Fibroblast of skin of abdomen (primary cell): ENCODE measurements at regions not wholly inside any gene's neighbourhood (a gene's known extent, or its start where the extent isn't known, plus 50 kb on each side); places are given as distances from the start of the nearest gene placed in this dataset.
"Not testable (repeated sequence)": the region's sequence is repeated elsewhere in the genome, so short reads cannot be mapped to it uniquely, and the experiment has no call there.

Source experiments
- DNase-seq: peaks from one replicate; pipeline ENCODE4 v3.0.0-alpha.2; 2013

DNA sequence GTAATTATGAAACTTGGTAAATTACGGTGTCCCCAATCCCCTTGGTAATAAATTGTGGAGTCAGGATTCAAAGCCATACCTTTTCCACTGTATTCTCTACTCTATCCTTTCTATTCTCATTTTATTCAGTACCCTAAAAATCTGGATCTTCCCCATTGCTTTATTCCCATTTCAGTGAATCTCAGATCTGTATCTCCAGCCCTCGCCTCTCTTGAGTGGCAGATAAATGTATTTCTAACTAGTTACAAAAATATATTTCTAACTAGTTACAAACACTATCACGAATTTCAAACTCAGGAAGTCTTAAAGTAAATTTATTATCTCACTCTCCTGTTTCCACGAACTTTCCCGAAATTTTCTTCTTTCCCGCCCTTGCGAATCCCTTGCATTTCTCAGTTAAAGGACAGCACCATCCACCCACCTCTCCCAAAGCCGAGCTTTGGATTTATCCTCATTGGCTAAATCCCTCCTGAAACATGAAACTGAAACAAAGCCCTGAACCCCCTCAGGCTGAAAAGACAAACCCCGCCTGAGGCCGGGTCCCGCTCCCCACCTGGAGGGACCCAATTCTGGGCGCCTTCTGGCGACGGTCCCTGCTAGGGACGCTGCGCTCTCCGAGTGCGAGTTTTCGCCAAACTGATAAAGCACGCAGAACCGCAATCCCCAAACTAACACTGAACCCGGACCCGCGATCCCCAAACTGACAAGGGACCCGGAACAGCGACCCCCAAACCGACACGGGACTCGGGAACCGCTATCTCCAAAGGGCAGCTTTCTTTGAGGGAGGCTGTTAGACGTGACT lies 164.3 kb upstream of the PABPC3 start:
- DNase-seq = no peak

DNA sequence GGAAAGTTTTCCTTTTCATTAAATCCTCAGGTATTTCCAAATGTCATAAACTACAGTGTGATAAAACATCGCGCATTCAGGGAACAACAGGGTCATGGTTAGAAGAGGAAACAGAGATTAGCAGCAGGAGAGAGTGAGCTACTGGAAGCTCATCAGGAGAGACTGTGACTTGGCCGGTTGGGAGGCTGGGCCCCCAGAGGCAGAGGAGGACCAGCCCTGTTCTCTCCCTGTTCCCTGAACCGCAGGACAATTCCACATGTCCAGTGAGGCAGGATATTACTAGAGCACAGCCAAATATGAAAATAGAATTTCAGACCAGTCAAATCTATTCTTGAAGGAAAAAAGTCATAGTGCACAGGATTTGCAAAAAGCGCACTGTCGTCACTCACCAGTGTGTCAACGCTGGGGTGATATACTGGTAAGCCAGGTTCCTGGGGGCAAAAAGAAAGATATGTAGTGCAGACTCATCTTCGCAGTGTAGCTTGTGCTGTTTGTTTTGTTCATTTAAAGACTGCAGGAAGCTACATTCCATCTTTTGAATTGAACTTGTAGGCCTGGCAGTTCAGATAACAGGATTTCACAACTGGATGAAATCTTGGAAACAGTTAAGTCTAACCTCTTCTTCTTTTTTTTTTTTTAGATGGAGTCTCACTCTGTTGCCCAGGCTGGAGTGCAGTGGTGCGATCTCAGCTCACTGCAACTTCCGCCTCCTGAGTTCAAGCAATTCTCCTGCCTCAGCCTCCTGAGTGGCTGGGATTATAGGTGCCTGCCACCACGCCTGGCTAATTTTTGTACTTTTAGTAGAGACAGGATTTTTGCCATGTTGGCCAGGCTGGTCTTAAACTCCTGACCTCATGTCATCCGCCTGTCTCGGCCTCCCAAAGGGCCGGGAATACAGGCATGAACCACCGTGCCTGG lies 162.6 kb upstream of the PABPC3 start:
- DNase-seq = peak; percentile 6

DNA sequence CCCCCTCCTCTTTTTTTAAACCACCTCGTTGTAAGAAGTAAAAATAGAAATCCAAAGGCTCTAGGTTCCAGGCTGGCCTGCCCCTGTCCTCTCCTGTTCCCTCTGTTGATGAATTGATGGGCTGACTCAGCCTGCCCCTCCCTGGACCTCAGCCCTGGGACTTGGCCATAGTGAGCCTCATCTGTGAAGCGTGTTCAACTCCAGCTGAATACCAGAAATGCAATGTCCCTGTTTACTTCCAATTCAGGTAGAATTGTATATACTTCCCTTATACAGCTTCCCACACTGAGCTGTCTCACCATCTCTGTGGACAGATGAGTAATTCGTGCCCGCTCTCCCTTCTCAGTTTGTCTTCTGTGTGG lies 161.9 kb upstream of the PABPC3 start:
- DNase-seq = not testable (repeated sequence)

DNA sequence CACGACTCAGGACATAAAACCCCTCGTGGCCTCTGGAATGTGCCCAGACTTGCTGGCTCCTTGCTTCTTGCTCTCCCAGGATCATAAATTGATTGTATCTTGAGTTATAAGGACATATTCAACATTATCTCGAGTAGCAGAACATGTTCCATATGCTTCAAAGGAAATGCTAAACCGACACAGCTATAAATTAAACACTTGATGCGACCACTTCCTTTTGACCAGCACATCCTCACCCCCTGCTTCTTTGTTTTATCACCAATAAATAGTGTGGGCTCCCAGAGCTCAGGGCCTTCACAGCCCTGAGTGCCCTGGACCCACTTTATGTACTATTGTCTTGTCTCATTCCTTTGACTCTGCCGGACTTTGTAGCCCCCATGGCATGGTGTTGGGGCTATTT lies 157.0 kb upstream of the PABPC3 start:
- DNase-seq = no peak

DNA sequence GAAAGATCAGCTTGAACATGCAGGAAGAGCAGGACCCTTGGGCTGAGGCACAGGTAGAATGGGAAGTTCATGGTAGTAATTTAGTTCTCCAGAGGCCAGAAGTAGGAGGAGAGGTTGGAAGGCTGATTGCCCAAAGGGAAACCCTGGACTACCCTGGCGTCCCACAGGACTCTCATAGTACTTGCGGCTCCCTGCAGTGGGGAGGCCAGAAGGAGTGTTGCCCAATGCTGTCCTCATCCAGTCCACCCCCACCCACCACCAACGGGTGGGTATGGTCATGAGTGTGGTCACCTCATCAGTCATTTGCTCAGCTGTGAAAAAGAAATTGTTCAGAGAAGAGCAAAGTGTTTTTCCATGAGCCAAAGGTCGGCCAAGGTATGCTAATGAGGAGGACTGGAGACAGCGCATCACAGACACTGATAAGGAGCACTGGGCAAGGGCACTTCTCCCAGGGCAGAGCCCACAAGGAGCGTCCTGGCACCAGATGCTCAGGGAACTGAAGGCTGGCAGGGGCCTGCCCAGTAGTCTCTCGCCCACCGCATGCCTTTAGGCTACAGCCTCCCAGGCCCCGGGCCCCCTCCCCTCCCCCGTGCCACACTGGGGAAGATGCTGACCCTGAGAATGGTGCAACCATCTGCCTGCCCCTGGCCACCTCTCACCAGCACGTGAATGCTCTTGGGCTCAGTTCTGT lies 154.8 kb upstream of the PABPC3 start:
- not testable (repeated sequence) for DNase-seq

DNA sequence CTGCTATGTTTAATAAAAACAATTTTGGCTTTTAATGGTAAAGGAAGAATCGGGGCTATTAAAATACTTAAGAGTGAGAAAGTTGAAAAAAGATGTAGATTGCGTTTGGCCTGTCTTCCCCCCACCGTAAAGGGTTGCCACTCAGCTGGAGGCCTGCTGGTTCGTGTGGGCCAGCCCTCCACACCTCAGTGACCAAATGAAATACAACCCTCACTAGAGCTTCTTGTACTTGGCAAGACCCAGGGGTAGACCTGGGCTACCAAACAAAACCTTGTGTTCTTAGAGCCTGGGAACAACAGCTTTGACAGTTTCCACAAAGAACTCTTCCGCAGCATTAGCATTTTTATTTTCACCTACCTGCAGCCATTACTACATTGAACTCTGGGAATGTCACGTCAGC lies 152.8 kb upstream of the PABPC3 start:
- no peak for DNase-seq

DNA sequence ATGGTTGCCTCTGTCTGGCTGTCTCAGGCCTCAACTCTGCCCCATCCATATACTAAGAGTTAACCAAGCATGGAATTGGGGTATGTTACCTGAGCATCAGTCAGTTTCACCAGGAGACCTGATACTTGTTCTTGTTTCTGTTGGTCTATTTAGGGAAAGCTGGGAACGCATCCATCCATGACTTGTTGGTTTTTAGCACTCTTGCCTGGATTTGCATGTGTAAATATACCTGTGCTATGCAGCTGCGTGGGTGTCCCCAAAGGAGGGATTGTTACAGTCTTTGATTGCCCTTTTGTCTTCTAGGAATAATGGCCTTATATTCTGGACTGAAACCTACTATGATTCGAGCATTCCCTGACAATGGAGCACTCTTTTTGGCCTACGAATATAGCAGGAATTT lies 151.9 kb upstream of the PABPC3 start:
- DNase-seq = not testable (repeated sequence)

DNA sequence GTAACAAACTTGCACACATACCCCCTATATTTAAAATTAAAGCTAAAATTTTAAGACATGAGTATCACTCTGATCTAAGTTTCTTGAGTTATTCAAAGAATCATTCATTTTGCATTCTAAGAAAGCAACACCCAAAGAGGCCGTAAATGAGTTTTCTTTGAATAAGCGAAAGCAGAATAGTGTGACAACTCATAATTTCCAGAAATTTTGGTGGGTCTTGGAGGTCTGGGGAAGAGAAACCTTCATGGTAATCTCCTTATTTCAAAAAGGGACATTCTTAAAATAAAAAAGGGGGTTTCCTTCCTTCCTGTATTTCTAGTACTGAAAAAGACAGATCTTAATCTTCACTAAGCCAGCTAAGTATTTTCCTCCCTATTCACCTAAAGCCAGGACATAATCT lies 147.0 kb upstream of the PABPC3 start:
- DNase-seq = not testable (repeated sequence)

DNA sequence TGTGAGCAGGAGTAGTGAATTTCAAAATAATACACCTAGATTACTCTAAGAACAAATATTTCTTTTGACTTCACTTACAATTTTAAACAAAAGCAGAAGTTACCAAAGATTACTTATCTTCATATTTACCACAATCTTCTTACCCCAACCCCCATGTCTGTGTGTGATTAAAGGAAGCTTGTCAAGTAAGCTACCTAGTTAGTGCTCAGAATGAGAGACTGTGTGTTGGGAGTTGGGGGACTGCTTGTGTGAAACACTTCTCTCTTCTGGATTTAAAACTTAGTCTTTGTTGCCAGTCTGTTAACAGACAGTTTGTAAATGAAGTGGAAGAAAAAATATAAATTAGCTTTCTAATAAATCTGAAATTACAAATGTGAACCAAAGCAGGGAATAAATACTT lies 145.3 kb upstream of the PABPC3 start:
- not testable (repeated sequence) for DNase-seq

DNA sequence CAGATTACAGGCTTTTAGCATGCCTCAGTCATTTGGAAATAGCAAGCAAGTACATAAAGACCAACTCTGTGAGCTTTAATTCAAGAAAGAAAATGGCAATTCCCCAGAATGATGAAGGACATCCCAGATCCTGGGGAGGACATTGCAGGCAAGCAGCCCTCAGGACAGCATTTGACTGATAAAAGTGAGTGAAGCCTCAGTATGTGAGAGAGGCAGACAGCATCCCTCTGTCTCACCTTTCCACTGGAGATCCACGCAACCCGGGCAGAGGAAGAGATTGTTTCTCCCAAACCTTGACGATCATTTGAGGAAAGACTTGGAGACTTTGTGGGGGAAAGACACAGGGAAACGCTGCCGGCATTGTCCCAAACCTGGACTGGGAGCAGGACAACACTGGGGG lies 128.0 kb upstream of the PABPC3 start:
- not testable (repeated sequence) for DNase-seq

DNA sequence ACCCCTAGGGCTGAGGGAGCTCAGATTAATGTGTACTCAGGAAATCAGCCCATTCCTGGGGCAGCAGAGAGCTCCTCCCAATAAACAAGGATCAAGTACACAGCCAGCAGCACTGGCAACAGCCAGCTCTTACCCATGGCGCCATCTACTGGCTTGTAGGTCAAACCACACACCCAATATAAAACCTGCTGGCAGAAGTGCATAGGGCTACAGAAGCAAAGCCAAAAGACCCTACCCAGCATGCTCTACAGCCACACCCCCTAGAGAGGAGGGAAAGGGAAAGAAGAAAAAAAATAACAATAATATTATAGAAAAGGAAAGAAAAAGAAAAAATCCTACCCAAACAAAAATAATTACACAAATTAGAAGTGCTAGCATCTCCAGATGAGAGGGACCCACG lies 127.5 kb upstream of the PABPC3 start:
- DNase-seq = peak; percentile 19

DNA sequence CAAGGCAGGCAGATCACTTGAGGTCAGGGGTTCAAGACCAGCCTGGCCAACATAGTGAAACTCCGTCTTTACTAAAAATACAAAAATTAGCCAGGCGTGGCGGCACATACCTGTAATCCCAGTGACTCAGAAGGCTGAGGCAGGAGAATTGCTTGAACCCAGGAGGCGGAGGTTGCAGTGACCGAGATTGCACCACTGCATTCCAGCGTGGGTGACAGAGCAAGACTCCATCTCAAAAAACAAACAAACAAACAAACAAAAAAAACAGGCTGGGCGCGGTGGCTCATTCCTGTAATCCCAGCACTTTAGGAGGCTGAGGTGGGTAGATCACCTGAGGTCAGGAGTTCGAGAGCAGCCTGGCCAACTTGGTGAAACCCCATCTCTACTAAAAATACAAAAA lies 122.8 kb upstream of the PABPC3 start:
- not testable (repeated sequence) for DNase-seq

DNA sequence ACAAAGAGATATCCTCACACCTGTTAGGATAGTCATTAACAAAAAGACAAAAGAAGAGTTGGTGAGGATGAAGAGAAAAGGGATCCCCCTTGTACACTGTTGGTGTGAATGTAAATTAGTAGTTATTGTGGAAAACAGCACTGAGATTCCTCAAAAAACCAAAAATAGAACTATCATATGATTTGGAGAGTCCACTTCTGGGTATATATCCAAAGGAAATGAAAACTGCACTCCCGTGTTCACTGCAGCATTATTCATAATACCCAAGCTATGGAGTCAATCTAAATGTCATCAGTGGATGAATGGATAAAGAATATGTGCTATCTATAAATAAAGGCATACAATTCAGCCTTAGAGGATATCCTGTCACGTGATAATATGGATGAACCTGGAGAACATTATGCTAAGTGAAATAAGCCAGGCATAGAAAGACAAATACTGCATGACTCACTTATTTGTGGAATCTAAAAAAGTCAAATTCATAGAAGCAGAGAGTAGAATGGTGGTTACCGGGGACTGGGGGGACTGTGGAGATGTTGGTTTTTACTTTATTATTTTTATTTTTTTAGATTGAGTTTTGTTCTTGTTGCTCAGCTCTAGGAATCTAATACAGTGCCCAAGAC lies 114.6 kb upstream of the PABPC3 start:
- not testable (repeated sequence) for DNase-seq

DNA sequence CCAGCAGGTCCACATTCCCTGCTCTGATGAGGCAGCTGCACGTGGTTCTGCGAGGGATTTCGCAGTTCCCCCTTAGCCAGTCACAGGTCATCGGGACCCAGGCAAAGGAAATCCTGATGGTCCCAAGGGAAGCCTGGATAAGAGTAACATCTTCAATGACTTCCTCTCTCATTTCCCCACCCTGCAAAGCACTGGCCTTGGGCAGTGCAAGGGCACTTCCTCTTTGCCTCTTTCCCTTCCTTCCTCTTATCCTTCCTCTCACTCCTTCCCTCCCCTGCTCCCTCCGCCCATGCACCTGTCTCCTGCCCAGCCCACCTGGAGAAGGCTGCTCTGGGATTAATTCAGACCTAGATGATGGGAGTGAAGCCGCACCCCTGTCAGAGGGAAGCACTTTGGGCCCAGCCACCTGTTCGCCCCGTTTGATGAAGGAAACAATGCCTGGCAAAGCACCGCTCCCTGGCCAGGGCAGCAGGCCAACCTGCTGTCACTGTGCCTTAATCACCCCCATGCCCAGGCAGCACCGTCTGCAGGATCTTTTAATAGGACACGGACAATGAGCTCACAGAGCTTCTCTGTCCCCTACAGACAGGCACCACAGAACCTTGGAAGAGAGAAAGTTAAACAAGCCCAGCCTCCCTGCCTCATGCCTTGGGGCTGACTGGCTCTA lies 113.5 kb upstream of the PABPC3 start:
- DNase-seq = no peak

DNA sequence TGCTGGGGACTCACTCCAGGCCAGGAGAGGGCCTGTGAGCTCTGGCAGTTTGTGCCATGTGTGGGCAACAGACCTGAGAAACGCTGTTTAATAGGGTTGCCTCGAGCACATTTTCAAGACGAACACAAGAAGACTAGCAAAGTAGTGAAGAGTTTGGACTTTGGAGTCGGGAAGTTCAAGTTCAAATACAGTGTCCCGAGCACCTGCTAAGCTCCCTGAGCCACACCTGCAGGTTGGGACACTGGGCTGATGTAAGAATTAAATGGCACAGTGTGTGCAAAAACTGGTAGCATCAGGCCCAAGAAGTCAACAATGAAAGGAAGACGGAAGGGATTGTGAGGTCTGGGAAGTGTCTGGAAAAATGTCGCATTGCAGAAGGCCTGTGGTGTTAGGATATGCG lies 112.8 kb upstream of the PABPC3 start:
- no peak for DNase-seq

DNA sequence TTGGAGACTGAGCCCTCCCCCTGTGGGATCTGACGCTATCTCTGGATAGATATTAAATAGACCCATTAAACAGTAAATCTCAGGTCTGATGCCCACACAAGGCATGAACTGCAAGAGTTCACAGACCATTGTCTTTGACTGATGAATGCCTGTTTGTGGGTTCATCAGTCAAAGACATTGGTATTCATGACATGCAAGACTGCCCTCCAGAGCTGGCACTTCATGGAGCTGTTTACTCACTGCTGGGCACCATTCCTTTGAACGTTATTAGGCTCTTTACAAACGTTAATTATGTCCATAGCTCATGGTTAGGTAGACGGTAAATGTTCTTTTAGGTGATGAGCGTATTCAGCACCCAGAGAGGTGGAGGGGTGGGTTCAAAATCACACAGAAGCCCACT lies 111.8 kb upstream of the PABPC3 start:
- DNase-seq = no peak

DNA sequence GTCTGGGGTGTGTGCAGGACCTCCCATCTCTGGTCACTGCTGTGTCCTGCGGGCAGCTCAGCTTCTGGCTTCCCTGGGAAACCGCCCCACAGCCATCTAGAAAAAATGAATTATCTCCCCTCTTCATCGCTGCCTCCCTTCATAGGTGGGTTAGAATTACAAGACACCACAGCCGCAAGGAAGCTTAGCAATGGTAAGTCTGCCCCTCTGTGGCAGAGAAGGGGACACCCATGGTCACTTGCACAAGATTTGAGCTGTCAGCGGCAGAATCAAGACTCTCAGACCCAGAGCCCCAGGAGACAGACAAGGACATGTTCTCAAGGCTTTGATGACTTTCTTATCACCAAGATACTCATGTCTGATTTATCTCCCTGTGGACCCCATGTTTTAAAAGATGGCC lies 110.8 kb upstream of the PABPC3 start:
- DNase-seq = no peak

DNA sequence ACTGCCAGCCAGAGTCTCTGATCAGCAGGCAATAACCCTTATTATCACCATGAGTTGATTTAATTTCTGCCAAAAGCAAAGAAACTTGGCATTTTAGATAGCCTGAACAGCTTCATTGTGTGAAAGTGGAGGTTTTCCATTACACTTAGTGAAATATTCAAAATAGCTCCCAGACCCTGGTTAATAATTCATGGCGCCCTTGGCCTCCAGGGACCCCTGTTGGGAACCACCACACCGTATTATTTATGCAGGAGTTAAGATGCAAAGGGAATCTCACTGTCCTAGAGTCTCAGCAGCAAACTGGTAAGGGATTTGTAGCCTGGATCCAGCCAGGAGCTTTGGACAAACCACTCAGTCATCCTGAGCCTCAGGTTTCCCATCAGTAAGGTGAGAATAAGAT lies 110.0 kb upstream of the PABPC3 start:
- no peak for DNase-seq

DNA sequence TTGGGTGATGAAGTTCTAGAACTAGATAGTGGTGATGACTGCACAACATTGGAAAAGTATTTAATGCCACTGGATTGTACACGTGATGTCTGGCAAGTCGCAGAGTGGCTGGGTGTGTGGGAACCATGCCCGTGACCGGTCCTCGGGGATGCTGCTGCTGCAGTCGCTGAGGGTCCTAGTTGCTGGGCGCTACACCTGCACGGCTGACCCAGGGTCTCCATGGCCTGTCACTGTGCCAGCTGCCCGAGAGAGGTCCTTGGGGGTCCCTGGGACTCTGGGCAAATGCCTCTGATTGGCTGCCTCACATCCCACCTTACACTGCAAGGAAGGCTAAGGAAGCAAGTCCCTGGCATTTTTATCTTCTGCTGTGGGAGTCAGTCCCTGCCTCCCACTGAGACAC lies 109.1 kb upstream of the PABPC3 start:
- no peak for DNase-seq

DNA sequence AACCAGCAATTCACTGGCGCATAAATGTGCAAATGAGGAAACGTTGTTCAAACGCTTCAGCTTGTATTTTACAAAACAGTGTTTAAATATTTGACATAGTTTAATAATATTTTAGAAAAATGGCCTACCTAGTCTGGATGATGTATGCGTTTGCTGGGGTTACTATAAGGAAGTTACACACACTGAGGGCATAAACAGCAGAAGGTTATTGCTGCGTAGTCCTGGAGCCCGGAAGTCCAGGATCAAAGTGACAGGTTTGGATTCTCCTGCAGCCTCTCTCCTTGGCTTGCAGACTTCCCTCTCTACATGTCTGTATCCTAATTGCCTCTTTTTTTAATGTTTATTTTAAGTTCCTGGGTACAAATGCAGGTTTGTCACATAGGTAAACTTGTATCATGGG lies 106.0 kb upstream of the PABPC3 start:
- not testable (repeated sequence) for DNase-seq

DNA sequence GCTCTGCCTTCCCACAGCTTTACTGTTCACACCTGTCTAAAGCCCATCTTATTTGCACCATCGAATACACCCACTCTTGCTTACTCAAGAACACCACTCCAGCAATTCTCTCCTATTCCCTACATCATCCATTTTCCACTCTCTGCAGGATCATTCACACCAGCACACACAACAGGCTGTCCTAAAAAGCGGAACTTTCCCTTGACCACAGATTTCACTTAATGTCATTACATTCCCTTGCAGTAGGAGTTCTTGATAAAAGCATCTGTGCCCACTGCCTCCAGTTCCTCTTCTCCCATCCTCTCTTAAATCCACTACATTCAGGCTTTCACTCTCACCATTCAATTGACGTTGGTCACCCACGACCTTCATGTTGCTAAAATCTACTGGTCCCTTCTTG lies 103.0 kb upstream of the PABPC3 start:
- DNase-seq = not testable (repeated sequence)

DNA sequence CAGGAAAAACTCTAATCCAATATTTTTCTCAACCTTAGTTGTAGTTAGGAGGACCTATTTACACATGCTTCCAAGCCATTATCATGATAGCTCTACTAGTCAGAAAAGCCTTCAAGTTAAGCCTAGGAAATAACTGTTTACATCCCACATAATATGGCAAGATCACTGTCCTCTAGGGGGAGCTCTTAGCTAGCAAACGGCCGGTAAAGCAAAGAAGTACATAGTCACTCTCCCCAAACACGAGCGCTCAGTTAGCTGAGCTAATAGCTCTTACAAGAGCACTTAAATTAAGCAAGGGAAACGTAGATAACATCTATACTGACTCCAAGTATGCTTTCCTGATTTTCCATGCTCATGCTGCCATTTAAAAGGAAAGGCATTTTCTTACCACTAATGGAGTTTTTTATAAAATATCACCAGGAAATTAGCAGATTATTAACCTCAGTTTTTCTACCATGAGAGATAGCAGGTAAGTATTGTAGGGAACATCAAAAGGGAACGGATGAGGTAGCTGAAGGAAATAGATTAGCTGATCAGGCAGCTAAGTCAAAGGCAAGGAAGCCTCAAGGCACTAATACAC lies 100.6 kb upstream of the PABPC3 start:
- DNase-seq = peak; percentile 71
